GM21390 (cell line): ENCODE measurements at regions not wholly inside any gene's neighbourhood (a gene's known extent, or its start where the extent isn't known, plus 50 kb on each side); places are given as distances from the start of the nearest gene placed in this dataset.

Experiments
- ATAC-seq: cut with Tn5 transposase; IDR thresholded peaks from one replicate; pipeline ENCODE4 v1.9.1; 2021; ENCODE audit not compliant: unreplicated experiment

DNA sequence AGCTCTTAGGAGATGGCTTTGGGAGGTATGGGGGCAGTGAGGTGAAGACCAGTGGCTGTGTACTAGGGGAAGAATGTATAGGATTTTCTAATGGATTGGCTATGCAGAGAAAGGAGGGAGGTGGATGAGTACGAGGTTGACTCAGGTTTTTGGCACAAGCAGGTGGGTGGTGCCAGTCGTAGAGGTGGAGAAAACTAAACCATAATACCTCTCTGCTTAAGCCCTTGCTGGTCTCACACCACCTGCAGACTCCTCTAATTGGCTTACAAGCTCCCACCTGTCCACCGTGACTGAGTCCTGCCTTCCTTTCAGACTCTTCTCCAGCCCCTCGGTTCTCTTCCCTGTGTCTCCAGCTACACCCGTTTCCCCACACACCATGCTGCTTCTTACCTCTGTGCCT lies 521.7 kb upstream of the CLINT1 start:
- ATAC-seq, result no peak

DNA sequence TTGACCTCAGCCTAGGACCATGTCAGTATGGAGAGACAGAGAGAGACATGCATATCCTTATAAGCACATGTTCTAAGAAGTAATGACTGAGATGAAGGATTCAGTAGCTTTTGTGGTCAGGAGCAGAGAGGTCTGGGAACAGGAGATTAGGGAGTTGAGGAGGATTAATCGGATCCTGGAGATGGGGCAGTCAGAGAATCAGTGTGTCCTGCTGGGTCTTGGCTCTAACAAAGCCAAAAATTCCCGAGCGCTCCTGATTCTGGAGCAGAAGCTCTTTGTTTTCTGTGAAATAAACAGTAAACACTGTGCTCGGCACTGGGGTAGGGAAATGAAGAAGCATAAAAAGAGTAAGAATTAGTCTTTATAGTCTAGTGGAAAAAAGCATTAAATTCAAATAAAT lies 520.0 kb upstream of the CLINT1 start:
- no peak for ATAC-seq

DNA sequence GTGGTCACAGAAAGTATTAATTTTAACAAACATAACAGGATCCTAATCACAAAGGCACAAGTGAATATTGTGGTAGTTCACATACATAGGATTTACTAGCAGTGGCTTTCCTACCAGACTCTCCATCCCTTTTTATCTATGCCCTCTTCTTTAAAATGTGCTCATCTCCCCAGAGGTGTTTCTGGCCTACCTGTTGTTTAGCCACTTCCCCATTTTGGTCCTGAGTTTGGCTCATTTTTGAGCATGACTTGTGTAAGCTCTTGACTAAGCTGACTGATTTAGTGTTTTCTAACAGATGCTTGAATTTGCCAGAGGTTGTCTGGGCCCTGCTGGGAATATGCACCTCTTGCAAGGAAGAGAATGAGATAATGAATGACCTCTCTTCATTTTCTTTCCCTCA lies 517.7 kb upstream of the CLINT1 start:
- no peak for ATAC-seq

DNA sequence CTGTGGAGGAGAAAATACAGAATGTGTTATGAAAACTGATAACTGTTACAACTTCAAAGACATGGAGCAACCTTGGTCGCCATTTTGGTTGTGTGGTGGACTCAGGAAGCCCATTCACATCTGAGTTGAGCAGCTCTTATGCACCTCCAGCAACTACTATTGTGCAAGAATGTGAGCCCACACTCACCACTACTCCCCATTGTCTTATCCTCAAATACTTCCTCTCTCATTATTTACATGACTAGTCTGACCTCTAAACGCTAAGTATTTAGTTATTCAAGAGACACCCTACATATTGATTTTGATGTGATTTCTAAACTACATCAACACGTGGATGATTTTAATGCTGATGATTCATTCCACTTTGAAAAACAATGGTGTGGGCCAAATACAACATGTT lies 516.6 kb upstream of the CLINT1 start:
- no peak for ATAC-seq

DNA sequence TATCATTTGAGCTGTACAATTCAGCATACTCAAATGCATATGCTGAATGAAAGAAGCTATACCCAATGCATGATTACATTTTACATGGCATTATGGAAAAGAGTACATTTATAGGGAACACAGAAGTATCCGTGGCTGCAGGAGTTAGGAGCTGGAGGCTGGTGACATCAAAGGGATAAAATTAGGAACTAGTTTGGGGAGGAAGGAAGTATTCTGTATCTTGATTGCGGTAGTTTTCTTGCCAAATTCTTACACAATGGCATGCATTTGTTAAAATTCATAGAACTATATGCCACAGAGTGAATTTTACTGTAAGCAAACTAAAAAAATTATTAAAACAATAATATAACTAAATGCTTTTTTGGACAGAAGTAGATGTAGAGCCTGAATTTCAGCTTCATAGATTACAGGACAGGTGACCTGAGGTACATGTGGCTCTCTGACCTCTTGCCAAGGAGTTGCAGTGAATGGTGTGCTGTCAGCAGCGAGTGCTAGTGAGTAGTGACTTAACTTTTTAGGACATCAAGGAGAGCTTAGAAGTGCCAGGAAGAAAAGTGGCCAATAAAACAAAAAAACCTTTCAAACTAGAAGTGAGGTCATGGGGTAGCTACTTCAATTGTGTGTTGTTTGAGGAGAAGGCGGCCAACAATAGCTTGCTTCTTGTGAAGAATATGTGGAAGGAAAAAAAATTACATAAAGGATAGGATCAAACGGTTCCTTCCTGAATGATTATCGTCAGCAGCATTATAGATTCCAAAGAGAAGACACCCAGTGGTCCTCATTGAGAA lies 514.9 kb upstream of the CLINT1 start:
- no peak for ATAC-seq

DNA sequence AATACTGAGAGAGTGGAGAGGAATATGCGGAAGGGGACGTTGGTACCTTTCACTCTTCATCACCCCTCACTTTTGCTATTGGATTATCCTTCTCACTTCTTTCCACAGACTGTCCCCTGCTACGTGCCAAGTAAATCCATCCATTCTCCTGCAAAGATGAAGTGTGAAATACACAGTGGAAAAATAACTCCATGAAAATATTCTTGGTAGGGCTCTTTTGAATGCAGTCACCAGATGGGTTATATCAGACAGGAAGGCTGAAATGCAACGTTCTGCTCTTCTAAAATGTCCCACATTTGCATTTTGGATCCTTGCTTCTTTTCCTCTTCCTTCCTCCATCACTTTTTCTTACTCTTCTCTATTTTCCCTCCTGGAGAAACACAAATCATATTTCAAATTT lies 510.3 kb upstream of the CLINT1 start:
- ATAC-seq, result no peak

DNA sequence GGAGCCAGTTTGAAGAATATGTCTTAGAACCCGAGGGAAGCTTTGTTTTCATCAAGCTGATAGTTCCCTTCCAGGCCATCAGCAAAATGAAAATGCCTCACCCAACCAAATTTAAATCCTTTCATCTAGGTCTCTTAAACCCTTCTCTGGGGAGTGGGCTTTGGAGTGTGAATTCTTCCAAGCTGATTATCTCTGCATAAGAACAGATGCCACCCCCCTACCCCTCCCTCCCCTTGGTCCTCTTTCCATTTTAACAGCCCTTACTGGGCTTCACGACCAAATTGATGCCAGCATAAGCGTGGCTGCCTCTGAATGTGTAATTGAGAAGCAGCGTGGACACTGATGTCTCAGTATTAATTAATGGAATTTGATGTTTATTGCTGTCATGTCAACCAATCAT lies 509.7 kb upstream of the CLINT1 start:
- ATAC-seq, result no peak

DNA sequence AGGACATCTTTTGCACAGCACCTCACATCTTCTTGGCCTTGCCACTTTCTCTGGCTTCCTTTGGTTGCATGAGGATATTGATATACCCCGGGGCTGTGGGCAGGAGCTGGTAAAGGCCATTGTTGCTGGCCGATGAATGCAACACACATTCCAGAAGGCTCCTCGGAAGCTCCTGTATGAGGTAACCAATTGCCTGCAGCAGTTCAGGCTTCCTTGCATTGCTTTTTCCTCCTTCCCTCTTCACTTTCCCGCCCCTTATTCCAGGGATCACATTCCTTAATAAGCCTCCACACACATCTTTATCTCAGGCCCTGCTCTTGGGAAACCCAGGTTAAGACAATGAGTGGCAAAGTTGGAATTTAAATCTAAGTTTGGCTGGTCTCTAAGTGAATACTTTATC lies 505.4 kb upstream of the CLINT1 start:
- ATAC-seq, result no peak

DNA sequence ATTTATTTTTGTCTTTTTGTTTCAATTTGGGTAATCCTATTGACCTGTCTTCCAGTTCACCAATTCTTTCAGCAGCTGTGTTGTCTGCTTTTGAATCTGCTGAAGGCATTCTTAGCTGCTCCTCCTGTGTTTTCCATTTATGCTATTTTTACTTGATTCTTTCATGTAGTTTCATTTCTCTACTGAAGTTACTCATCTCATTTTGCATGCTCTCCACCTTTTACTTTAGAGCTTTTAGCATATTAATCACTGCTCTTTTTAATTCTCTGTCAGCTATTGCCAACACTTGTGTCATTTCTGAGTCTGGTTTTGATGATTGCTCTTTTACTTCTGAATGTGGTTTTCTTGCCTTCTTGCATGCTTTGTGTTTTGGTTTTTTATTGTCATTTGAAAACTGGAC lies 496.0 kb upstream of the CLINT1 start:
- ATAC-seq, result no peak

DNA sequence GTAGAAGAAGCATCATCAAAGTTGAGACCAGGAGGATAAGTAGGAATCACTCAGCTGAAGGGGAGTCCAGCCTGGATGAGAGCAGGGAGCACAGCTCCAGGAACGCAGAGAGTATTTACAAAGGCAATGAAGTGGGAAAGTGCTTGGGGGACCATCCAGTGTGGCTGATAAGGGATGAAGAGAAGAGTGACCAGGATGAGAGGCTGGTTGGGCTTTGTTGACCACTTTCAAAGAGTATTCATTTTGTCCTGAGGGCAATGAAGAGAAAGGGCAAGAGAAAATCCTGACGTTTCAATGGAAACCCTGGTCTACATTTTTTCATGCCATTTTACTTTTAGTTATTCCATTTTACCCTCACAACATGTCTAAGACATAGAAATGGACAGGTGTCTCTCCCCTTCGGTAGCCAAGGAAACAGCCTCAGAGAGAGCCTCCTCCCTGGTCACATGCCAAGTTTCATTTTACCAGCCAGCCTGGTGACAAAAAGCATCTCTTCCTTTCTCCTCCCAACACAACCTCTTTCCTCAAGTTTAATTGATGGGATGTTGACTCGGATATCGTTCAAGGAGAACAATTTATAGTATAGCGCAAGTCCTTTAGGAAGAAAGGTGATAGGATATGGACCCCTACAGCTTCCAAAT lies 492.7 kb upstream of the CLINT1 start:
- no peak for ATAC-seq

DNA sequence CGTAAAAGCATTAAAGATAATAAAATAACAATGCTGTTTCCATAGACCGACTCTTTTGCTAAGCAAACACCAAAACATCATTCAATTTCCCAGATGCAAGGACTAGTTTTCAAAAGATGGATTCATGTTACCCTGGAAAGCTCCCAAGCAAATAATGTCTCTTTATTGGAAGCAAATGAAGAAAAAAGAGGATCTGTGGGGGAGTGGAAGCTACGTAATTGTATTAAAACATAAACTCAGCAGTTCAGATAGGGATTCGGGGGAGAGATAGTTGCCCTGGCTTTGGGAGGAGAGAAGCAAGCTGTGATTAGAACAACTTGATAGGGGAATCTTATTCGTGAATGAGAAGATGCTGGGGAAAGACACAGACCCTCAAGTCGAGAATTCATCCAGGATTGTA lies 491.0 kb upstream of the CLINT1 start:
- ATAC-seq, result no peak

DNA sequence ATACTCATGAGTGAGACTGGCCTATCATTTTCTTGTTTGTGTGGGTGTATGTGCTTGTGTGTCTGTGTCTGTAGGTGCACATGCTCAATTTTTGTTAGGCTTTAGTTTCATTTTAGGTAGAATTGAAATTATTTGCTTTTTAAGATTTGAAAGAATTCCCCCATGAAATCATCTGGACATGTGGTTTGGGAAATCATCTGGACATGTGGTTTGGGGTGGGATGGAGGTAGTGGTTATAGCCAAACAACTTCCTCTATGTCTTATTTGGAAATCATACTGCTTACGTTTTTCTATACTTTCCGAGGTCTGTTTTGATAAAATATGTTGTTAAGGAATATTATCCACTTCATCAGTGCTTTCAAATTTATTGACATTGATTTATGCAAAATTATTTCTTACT lies 485.4 kb upstream of the CLINT1 start:
- no peak for ATAC-seq

DNA sequence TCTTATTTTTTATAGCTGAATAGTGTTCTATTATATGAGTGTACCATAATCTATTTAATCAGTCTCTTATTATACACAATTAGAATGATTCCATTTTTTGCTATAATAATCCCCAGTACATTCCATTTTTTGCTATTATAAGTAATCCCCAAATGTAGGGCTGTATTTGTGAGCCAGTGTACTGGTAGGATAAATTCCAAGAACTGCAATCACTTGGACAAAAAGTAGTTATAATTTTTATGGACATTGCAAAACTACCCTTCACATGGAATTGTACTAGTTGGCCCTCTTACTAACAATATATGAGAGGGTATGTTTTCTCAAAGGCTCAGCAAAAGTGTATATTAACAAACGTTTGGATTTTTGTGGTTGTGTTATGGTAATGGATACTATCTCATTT lies 481.7 kb upstream of the CLINT1 start:
- ATAC-seq, result no peak

DNA sequence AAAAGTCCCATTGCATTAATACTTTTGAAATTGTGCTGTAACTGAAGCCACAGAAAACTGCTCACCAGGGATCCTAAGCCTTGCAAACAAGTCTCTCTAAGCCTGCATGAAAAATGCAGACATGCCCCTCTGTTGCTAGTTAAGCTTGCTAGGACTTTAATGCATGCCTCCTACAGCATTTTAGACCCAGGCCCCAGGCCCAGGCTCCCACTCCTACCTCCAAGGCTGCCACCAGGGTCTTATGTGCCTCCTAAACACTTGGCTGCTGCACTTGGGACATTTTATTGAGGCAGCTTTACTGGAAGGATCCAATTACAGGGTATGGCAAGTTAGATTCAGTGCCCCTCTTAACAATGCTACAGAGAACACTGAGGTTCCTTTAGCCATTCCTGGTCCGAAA lies 467.3 kb upstream of the CLINT1 start:
- ATAC-seq, result no peak

DNA sequence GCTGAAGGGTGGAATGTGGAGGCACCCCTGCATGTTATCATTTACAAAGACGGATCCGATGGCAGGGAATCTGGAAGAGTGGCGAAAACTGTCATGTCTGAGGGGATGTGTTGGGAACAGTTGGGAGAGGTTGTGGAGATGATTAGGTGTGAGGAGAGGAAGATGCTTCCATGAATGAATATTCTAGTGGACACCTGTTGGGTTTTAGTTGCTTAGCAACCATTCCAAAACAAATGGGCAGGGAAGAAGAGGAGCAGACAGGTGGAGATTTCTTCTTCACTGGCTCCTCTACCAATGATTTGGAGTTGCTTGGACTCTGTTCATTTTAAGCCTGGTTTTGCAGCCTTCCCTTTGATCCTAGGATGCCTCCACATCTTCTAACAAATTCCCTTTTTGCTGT lies 465.3 kb upstream of the CLINT1 start:
- no peak for ATAC-seq

DNA sequence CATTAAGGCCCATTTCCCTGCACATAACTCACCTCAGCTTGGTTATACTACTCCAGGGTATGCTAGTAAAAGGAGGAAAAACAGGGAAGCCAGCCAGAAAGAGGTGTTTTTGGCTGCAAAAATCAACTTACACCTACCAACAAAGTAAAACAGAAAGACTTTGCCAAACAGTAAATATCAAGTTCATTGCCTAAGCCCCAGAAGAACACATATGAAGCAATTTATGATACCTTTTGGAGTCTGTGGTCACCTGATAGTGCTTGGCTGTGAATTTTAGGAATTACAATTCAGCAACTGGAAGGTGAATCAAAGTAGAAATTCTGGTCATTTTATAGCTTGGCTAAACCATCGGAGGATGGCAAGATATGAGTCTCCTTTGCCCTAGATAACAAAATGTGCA lies 463.7 kb upstream of the CLINT1 start:
- ATAC-seq, result no peak

DNA sequence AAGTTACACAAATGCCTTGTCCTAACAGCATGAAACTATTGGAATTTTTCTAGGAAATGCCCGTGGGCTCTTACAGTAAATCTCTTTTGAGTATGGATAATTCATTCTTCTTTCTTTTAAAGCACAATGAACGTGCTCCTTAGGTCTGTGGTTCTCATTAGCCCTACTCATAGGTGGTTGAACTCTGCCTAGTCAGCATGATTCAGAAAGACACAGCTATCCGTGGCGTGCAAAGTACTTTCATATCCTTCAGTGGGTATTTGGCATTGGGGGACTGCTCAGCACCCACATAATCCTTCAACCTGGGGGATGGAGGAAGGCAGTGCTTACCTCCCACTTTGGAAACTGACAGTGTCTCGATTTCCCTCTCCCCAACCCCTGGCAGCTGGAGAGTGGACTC lies 462.0 kb upstream of the CLINT1 start:
- ATAC-seq, result no peak

DNA sequence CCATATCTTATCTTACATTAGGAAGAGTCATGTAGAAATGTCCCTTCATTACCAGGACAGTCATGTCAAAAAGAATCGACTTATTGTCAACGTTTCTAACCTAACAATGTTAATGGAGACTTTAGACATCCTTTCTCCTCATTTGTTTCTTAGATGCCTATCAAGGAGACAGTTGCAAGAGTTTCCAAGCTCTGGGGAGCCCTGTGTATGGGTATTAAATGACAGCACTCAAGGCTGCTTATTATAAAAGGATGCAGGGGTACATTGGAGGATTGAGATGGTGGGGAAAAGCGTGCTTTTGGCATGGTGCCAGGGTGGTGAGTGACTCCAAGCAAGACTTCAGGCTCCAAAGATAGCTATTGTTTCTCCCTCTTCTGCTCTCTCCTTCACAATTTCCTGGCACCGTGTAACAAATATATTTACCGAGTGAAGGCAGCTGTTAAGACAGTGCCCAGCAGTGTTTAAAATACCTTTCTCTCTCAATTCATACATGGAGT lies 461.3 kb upstream of the CLINT1 start:
- no peak for ATAC-seq

DNA sequence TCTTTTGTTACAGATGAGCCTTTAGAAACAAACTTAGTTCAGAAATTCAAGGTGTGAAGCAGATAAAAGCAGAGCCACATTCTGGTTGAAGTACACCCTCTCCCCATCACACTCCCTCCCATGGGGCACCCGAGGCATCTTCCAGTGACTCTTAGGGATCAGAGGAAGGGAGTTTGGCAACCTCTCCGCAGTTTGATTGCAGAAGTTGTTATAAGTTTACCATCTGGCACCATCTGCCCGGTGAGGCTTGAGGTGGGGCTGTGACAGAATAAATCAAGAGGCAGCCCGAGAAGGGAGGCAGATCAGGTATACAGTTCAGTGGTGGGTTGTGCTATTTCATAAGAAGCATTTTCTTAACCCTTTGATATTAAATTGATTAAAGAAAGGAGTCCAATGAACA lies 458.6 kb upstream of the CLINT1 start:
- ATAC-seq, result no peak

DNA sequence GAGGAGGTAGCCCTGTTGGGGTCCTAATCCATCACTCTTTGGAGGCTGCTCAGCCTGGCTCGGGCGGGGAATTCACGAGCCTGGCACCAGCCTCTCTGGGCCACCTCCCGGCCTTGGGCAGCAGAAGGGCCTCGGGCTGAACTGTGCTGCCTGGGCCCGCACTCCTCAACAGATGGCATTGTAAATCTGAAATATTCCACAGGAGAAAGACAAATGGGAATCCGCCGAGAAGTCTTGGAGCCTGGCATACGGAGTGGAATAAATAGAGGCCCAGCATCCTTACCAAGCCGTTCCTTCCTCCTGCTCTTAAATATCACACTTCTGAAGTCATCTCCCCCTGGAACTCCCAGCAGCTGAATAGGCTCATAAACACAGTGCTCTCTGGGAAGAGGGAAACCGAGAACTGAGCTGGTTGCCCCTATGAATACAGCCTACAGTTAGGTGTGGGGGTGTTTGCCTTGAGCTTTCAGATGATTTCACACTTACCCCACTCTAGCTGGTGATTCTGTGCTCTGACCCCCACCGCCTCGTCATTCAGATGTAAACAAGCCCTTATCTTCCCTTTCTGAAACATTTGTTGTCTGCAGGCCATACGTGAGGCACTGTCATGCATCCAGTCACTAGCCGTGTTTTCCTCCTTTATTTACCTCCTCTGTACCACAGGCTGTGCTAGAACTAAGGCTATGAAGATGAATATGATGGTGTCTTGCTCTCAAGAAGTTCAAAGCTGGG lies 455.0 kb upstream of the CLINT1 start:
- ATAC-seq, result no peak

DNA sequence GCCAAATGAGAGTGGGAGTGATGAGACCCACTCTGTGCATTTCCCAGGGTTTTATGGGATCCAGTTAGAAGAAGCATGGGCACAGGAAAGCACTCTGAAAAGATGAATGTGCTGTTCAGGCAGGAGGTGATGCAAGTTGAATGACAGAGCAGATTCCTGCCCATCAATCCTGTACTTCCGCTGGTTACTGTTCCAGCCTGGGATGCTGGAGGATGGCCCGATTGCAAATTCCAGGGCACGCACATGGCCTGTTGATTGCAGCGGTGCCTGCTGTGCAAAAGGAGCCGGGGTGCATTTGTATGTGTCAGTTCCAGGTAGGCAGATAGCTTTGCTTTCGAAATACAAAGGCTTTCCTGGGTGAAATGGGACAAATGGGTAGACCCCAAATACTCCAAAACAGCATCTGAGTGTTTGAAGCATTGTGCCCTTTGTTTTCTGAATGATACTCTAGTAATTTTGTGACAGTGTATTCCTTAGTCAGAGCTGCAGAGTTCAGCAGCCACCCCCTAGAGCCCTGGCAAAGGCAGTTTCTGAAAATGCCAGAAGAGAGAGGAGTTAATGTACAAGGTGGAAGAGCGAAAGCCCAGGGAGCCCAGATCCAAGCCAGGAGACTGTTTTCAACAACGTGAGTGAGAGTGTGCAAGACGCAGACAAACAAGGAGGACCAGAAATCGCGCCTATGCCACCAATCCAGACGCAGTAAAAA lies 454.2 kb upstream of the CLINT1 start:
- no peak for ATAC-seq
